ENCODE measurements at regions not wholly inside any gene's neighbourhood (a gene's known extent, or its start where the extent isn't known, plus 50 kb on each side); places are given as distances from the start of the nearest gene placed in this dataset.

DNA sequence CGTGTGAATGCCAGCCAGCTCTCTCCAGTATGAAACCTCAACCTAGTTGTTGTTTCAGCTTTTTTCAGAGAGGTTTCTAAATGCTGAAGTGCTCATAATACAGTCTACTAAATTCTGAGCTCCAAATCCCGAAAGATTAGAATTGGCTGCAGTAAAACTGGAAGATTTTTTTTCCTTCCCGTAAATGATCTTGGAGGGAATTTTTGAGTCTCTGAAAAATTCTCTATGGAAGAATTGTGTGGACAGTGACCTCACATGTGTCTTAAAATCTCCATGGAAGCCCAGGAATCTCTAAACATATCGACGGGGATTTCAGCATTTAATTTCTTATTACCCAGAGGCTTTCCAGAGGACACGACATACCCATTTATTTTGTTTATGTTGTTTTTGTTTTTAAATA, 1499.2 kb downstream of the LRRC4C start:
- no peaks in the 10 kb centered on the region for H3K27me3 ChIP-seq
- no peak overlapping the region for H3K4me3 ChIP-seq (ENCODE audit: low read depth, low read length)
- TF ChIP-seq, protein P1, sequence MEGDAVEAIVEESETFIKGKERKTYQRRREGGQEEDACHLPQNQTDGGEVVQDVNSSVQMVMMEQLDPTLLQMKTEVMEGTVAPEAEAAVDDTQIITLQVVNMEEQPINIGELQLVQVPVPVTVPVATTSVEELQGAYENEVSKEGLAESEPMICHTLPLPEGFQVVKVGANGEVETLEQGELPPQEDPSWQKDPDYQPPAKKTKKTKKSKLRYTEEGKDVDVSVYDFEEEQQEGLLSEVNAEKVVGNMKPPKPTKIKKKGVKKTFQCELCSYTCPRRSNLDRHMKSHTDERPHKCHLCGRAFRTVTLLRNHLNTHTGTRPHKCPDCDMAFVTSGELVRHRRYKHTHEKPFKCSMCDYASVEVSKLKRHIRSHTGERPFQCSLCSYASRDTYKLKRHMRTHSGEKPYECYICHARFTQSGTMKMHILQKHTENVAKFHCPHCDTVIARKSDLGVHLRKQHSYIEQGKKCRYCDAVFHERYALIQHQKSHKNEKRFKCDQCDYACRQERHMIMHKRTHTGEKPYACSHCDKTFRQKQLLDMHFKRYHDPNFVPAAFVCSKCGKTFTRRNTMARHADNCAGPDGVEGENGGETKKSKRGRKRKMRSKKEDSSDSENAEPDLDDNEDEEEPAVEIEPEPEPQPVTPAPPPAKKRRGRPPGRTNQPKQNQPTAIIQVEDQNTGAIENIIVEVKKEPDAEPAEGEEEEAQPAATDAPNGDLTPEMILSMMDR (IDR thresholded peaks at IDR 0.05; ENCODE audit: low read depth, low read length), result no peak
- H3K4me1 ChIP-seq, result no peaks in the 10 kb centered on the region
- no peaks in the 10 kb centered on the region for H3K36me3 ChIP-seq
- DNase-seq, result no peak
- no peaks in the 10 kb centered on the region for H3K9me3 ChIP-seq

DNA sequence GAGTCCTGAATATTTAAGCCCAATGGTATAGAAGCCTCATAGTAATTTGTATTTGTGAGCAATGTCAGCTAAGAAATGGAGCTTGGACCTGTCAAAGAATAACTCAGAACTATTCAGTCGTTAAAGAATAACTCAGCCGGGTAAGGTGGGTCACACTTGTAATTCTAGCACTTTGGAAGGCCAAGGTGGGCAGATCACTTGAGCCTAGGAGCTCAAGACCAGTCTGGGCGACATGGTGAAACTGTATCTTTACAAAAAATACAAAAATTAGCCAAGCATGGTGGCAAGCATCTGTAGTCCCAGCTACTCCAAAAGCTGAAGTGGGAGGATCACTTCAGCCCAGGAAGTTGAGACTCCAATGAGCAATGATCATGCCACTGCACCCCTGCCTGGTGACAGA, 1526.5 kb downstream of the LRRC4C start:
- no peaks in the 10 kb centered on the region for H3K36me3 ChIP-seq
- TF ChIP-seq, protein P1 (IDR thresholded peaks at IDR 0.05; ENCODE audit: low read depth, low read length), result no peak
- H3K4me1 ChIP-seq, result no peaks in the 10 kb centered on the region
- H3K4me3 ChIP-seq (ENCODE audit: low read depth, low read length), result no peak overlapping the region
- H3K9me3 ChIP-seq, result no peaks in the 10 kb centered on the region
- DNase-seq, result no peak
- no peaks in the 10 kb centered on the region for H3K27me3 ChIP-seq

DNA sequence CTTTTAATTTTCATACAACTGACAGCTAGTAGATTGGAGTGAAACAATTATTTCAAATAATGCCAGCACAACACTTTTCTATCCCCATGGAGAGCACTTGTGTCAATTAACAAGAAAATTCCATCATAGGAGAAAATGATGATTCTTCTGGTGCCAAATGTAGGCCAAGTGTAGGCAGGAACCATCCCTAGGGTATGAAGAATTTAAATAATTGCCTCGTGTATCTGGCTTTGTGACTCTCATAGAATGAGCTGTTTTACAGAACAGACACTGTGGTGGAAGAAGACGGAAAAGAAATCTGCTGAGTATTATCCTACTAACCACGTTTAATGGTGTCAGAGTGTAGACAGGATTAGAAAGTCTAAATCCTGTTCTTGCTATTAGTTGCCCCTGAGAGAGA, 1542.2 kb downstream of the LRRC4C start:
- no peaks in the 10 kb centered on the region for H3K36me3 ChIP-seq
- H3K4me1 ChIP-seq, result no peaks in the 10 kb centered on the region
- TF ChIP-seq, protein P1 (IDR thresholded peaks at IDR 0.05; ENCODE audit: low read depth, low read length), result no peak
- H3K27me3 ChIP-seq, result no peaks in the 10 kb centered on the region
- H3K4me3 ChIP-seq (ENCODE audit: low read depth, low read length), result no peak overlapping the region
- H3K9me3 ChIP-seq, result no peaks in the 10 kb centered on the region
- DNase-seq, result no peak

DNA sequence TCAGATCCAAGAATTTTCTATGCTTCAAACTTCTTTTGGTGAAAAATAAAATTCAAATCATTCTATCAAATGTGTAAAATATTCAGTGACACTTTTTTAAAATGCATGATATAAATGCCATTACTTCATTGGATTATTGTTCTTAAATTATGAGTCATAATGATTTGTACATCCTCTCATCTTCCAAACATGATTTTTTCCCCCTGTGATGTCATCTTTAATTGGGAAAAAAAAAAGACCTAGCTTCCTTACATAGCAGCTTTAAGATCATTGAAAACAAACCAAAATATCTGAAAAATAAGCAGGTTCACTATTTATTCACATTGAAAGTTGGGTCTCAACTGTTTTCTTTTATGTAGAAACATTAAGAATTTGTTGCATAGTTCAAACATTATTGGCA, 1549.4 kb downstream of the LRRC4C start:
- no peak overlapping the region for H3K4me3 ChIP-seq (ENCODE audit: low read depth, low read length)
- DNase-seq, result no peak
- TF ChIP-seq, protein P1 (IDR thresholded peaks at IDR 0.05; ENCODE audit: low read depth, low read length), result no peak

DNA sequence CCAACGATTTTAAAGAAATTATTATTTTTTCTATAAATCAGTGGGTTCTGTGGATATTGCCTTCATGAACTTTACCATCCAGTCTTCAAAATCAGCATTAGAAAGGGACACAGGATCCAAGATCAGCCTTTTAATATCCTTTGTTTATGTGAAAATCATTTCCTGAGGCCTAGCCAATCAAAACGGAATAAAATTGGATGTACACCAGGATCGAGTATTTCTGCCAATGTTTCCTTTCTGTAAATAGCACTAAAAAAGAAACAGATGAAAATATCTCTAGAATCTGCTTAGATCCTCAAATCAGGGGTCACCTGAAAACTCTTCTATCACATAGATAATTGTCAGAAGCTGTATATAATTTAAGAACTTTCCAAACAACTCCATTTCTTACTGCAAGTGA, 1598.5 kb downstream of the LRRC4C start:
- no peaks in the 10 kb centered on the region for H3K9me3 ChIP-seq
- TF ChIP-seq, protein P1 (IDR thresholded peaks at IDR 0.05; ENCODE audit: low read depth, low read length), result no peak
- H3K36me3 ChIP-seq, result no peaks in the 10 kb centered on the region
- no peak overlapping the region for H3K4me3 ChIP-seq (ENCODE audit: low read depth, low read length)
- no peaks in the 10 kb centered on the region for H3K4me1 ChIP-seq
- no peak for DNase-seq
- H3K27me3 ChIP-seq, result no peaks in the 10 kb centered on the region

More for the DNA sequence above, 1549.4 kb downstream of the LRRC4C start:
- Histone ChIP-seq H3K4me1 (no peaks in the 10 kb centered on the region), H3K36me3 (no peaks in the 10 kb centered on the region), H3K27me3 (no peaks in the 10 kb centered on the region), H3K9me3 (no peaks in the 10 kb centered on the region)

DNA sequence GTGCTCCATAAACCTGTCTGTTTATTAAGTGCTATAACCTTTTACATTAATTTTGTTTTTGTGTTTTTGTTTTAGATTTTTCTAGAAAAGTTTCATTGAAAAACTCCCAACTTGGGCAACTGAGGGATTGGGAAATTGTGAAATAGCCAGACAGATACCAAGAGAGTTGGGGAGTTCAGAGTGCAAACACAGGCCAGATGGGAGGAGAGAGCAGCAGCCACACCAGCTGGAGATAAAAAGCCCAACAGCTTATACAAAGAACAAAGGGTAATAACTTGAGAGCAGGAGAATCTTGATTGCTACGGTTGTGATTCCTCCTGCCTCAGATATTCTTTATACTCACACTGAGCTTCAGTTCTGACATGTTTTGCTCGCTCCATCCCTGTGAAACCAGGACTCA, 1642.2 kb downstream of the LRRC4C start:
- no peak for DNase-seq
- TF ChIP-seq, protein P1 (IDR thresholded peaks at IDR 0.05; ENCODE audit: low read depth, low read length), result no peak

More for the DNA sequence above, 1642.2 kb downstream of the LRRC4C start:
- Histone ChIP-seq H3K36me3 (no peaks in the 10 kb centered on the region), H3K4me1 (no peaks in the 10 kb centered on the region), H3K27me3 (no peaks in the 10 kb centered on the region), H3K4me3 (ENCODE audit: low read depth, low read length) (no peak overlapping the region), H3K9me3 (no peaks in the 10 kb centered on the region)
